Panc1 (cell line): ENCODE measurements at regions not wholly inside any gene's neighbourhood (a gene's known extent, or its start where the extent isn't known, plus 50 kb on each side); places are given as distances from the start of the nearest gene placed in this dataset.

Experiments used
- POLR2AphosphoS5 ChIP-seq: IDR thresholded peaks from 2 replicates; pipeline ENCODE4 v1.6.1; 2012; ENCODE audit warnings: mild to moderate bottlenecking, low read depth, low read length, moderate library complexity
- TCF7L2 ChIP-seq: IDR thresholded peaks from 2 replicates; pipeline ENCODE4 v1.6.1; 2011; ENCODE audit warnings: mild to moderate bottlenecking, low read depth, low read length, inconsistent platforms
- TF ChIP-seq, protein P1 (sequence below): fragments of 450-650 bp; IDR thresholded peaks from 2 replicates; pipeline ENCODE4 v1.5.1; 2017; ENCODE audit warnings: mild to moderate bottlenecking
- TF ChIP-seq, protein P2 (sequence below), 2 experiments: IDR thresholded peaks; 2 replicates each; pipeline ENCODE4 v1.6.1; 2011 to 2012; ENCODE audit warnings: low read depth in 2 of 2, control low read depth in 1 of 2, low read length in 1 of 2, mild to moderate bottlenecking in 1 of 2, moderate library complexity in 1 of 2; ENCODE audit not compliant: insufficient read depth in 1 of 2

DNA sequence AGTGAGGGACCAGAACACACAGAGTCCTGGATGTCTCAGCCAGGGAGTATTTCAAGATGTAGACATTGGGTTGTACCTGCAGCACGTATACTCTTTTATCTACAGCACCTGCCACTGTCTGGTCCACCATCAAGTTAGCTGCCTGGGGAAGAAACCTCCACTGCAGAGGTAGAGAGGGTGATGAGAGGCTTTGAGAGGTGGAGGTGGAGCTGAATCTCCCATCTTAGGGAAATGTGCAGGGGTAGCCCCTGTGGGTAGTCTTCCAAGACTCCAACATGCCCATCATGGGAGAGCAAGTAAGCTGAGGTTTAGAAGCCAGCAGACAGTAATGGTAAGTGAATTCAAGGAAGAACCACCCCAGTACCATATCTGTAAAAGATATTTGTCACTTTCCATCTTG is 93.3 kb upstream of the CELF4 start:
- TF ChIP-seq, protein P1, sequence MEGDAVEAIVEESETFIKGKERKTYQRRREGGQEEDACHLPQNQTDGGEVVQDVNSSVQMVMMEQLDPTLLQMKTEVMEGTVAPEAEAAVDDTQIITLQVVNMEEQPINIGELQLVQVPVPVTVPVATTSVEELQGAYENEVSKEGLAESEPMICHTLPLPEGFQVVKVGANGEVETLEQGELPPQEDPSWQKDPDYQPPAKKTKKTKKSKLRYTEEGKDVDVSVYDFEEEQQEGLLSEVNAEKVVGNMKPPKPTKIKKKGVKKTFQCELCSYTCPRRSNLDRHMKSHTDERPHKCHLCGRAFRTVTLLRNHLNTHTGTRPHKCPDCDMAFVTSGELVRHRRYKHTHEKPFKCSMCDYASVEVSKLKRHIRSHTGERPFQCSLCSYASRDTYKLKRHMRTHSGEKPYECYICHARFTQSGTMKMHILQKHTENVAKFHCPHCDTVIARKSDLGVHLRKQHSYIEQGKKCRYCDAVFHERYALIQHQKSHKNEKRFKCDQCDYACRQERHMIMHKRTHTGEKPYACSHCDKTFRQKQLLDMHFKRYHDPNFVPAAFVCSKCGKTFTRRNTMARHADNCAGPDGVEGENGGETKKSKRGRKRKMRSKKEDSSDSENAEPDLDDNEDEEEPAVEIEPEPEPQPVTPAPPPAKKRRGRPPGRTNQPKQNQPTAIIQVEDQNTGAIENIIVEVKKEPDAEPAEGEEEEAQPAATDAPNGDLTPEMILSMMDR, result no peak
- no peak for TF ChIP-seq POLR2AphosphoS5
- no peak for TF ChIP-seq TCF7L2
- TF ChIP-seq, protein P2, sequence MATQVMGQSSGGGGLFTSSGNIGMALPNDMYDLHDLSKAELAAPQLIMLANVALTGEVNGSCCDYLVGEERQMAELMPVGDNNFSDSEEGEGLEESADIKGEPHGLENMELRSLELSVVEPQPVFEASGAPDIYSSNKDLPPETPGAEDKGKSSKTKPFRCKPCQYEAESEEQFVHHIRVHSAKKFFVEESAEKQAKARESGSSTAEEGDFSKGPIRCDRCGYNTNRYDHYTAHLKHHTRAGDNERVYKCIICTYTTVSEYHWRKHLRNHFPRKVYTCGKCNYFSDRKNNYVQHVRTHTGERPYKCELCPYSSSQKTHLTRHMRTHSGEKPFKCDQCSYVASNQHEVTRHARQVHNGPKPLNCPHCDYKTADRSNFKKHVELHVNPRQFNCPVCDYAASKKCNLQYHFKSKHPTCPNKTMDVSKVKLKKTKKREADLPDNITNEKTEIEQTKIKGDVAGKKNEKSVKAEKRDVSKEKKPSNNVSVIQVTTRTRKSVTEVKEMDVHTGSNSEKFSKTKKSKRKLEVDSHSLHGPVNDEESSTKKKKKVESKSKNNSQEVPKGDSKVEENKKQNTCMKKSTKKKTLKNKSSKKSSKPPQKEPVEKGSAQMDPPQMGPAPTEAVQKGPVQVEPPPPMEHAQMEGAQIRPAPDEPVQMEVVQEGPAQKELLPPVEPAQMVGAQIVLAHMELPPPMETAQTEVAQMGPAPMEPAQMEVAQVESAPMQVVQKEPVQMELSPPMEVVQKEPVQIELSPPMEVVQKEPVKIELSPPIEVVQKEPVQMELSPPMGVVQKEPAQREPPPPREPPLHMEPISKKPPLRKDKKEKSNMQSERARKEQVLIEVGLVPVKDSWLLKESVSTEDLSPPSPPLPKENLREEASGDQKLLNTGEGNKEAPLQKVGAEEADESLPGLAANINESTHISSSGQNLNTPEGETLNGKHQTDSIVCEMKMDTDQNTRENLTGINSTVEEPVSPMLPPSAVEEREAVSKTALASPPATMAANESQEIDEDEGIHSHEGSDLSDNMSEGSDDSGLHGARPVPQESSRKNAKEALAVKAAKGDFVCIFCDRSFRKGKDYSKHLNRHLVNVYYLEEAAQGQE (IDR thresholded peaks at IDR 0.05; ENCODE audit: insufficient read depth in 1 of 2, low read depth in 2 of 2, low read length in 1 of 2), result no peak
